SK-N-SH (cell line): ENCODE measurements at regions not wholly inside any gene's neighbourhood (a gene's known extent, or its start where the extent isn't known, plus 50 kb on each side); places are given as distances from the start of the nearest gene placed in this dataset.

Experiments used
- CHD2 ChIP-seq: fragments of 150-350 bp; IDR thresholded peaks from 2 replicates; pipeline ENCODE4 v1.6.1; 2018; ENCODE audit warnings: low read length; ENCODE audit not compliant: partially characterized antibody
- ELF1 ChIP-seq: IDR thresholded peaks from 2 replicates; pipeline ENCODE4 v1.4.0; 2012
- EP300 ChIP-seq, 2 experiments: IDR thresholded peaks; 2 replicates each; pipeline versions ENCODE4 v1.4.0 to v1.6.1; 2012; ENCODE audit warnings: borderline replicate concordance in 1 of 2, low read depth in 1 of 2, low read length in 1 of 2
- POLR2AphosphoS5 ChIP-seq: IDR thresholded peaks from 2 replicates; pipeline ENCODE4 v1.6.1; 2012; ENCODE audit warnings: low read depth, low read length
- RXRA ChIP-seq: IDR thresholded peaks from 2 replicates; pipeline ENCODE4 v1.4.0; 2012; ENCODE audit warnings: low read depth, mild to moderate bottlenecking, borderline replicate concordance
- SMC3 ChIP-seq: IDR thresholded peaks from 2 replicates; pipeline ENCODE4 v1.6.1; 2012; ENCODE audit warnings: low read depth, low read length, improper control_type of control experiment
- TF ChIP-seq, protein P1 (sequence below): IDR thresholded peaks from 2 replicates; pipeline ENCODE4 v1.4.0; 2012; ENCODE audit warnings: low read depth
- TF ChIP-seq, protein P2 (sequence below): fragments of 200-600 bp; sonication (generic); IDR thresholded peaks from 2 replicates; pipeline ENCODE4 v1.6.1; 2017; ENCODE audit warnings: antibody characterized with exemption, mild to moderate bottlenecking, moderate library complexity
- TF ChIP-seq, protein P3 (sequence below): IDR thresholded peaks from 2 replicates; pipeline ENCODE4 v1.4.0; 2012; ENCODE audit warnings: low read depth, borderline replicate concordance

DNA sequence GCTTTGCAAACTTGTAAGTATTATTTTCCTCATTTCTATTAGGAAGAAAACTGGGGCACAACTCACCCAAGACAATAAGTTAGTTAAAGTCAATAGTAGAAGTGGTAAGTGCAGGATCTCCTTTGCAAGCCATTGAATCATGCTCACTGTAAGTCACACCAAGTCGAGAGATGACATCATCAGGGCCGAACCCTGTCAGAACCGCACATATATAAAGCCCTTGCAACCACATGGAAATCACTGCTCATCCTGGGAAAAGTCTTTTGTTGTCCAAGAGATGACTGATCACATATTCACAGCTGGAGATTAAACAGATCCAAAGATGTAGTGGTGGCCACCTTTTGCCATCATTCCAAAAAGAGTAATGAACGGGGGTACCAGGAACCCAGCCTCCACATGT lies 484.8 kb upstream of the ID2 start:
- TF ChIP-seq, protein P1, sequence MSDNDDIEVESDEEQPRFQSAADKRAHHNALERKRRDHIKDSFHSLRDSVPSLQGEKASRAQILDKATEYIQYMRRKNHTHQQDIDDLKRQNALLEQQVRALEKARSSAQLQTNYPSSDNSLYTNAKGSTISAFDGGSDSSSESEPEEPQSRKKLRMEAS, result no peak
- TF ChIP-seq EP300 (IDR thresholded peaks at IDR 0.05; ENCODE audit: borderline replicate concordance in 1 of 2, low read depth in 1 of 2, low read length in 1 of 2) (no peak), POLR2AphosphoS5 (no peak), SMC3 (no peak), ELF1 (no peak), RXRA (no peak), CHD2 (no peak)
- TF ChIP-seq, protein P2, sequence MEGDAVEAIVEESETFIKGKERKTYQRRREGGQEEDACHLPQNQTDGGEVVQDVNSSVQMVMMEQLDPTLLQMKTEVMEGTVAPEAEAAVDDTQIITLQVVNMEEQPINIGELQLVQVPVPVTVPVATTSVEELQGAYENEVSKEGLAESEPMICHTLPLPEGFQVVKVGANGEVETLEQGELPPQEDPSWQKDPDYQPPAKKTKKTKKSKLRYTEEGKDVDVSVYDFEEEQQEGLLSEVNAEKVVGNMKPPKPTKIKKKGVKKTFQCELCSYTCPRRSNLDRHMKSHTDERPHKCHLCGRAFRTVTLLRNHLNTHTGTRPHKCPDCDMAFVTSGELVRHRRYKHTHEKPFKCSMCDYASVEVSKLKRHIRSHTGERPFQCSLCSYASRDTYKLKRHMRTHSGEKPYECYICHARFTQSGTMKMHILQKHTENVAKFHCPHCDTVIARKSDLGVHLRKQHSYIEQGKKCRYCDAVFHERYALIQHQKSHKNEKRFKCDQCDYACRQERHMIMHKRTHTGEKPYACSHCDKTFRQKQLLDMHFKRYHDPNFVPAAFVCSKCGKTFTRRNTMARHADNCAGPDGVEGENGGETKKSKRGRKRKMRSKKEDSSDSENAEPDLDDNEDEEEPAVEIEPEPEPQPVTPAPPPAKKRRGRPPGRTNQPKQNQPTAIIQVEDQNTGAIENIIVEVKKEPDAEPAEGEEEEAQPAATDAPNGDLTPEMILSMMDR, result no peak
- TF ChIP-seq, protein P3, sequence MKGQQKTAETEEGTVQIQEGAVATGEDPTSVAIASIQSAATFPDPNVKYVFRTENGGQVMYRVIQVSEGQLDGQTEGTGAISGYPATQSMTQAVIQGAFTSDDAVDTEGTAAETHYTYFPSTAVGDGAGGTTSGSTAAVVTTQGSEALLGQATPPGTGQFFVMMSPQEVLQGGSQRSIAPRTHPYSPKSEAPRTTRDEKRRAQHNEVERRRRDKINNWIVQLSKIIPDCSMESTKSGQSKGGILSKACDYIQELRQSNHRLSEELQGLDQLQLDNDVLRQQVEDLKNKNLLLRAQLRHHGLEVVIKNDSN, result no peak
